Ishikawa (cell line): ENCODE measurements at regions not wholly inside any gene's neighbourhood (a gene's known extent, or its start where the extent isn't known, plus 50 kb on each side); places are given as distances from the start of the nearest gene placed in this dataset.

ENCODE experiments used
- CEBPB ChIP-seq: IDR thresholded peaks from 2 replicates; pipeline ENCODE4 v1.6.1; 2012
- CREB1 ChIP-seq: IDR thresholded peaks from 2 replicates; pipeline ENCODE4 v1.6.1; 2012; ENCODE audit warnings: low read depth
- EGR1 ChIP-seq: IDR thresholded peaks from 2 replicates; pipeline ENCODE4 v1.6.1; 2012
- EP300 ChIP-seq: IDR thresholded peaks from 2 replicates; pipeline ENCODE4 v1.6.1; 2012; ENCODE audit warnings: borderline replicate concordance
- FOXM1 ChIP-seq: IDR thresholded peaks from 2 replicates; pipeline ENCODE4 v1.6.1; 2012; ENCODE audit warnings: low read depth, borderline replicate concordance
- NFIC ChIP-seq: IDR thresholded peaks from 2 replicates; pipeline ENCODE4 v1.6.1; 2012
- RAD21 ChIP-seq: IDR thresholded peaks from 2 replicates; pipeline ENCODE4 v1.6.1; 2012; ENCODE audit warnings: low read depth
- REST ChIP-seq: IDR thresholded peaks from 2 replicates; pipeline ENCODE4 v1.6.1; 2012; ENCODE audit warnings: low read depth, mild to moderate bottlenecking
- TAF1 ChIP-seq: IDR thresholded peaks from 2 replicates; pipeline ENCODE4 v1.6.1; 2012; ENCODE audit warnings: low read depth, mild to moderate bottlenecking
- TCF12 ChIP-seq: IDR thresholded peaks from 2 replicates; pipeline ENCODE4 v1.6.1; 2012; ENCODE audit warnings: low read depth
- TEAD4 ChIP-seq: IDR thresholded peaks from 2 replicates; pipeline ENCODE4 v1.6.1; 2012
- YY1 ChIP-seq: IDR thresholded peaks from 2 replicates; pipeline ENCODE4 v1.6.1; 2012; ENCODE audit warnings: low read depth
- ZBTB7A ChIP-seq: IDR thresholded peaks from 2 replicates; pipeline ENCODE4 v1.6.1; 2012; ENCODE audit warnings: low read depth
- TF ChIP-seq, protein P1 (sequence below): IDR thresholded peaks from 2 replicates; pipeline ENCODE4 v1.6.1; 2012
- TF ChIP-seq, protein P2 (sequence below): IDR thresholded peaks from 2 replicates; pipeline ENCODE4 v1.6.1; 2012

DNA sequence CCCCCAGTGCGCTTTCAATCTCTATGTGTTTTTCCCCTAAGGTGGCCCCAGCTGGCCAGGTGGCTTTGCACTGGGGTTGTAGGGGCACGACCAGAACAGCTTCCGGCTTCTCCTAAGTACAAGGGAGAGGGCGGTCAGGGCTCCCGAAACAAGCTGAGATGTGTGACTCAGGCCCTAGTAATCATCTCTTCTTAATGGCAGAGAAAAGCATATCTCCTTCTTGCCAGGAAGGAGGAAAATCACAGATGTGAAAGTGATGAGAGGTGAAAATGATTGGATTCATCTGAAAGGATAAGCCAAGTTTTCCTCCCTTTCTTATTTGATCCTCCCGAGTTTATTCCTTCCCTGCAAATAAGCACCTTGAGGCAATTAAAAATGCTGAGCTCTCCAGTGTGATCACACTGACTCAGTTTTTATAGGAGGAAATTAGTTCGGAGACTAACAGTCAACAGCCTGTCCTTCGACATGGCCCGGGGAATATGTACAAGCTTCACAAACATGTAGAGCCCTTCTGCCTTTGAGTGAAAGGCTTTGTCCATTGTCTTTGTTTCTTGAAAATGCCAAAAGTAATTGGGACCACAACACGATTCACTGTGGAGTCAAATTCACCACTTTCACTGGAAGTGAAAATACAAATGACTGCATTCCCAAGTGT is 514.8 kb downstream of the PSAT1 start:
- no peak for TF ChIP-seq TAF1
- no peak for TF ChIP-seq EP300
- TF ChIP-seq RAD21, result no peak
- TF ChIP-seq CREB1, result no peak
- TF ChIP-seq TEAD4, result no peak
- TF ChIP-seq, protein P1, sequence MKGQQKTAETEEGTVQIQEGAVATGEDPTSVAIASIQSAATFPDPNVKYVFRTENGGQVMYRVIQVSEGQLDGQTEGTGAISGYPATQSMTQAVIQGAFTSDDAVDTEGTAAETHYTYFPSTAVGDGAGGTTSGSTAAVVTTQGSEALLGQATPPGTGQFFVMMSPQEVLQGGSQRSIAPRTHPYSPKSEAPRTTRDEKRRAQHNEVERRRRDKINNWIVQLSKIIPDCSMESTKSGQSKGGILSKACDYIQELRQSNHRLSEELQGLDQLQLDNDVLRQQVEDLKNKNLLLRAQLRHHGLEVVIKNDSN, result no peak
- TF ChIP-seq, protein P2, sequence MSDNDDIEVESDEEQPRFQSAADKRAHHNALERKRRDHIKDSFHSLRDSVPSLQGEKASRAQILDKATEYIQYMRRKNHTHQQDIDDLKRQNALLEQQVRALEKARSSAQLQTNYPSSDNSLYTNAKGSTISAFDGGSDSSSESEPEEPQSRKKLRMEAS, result no peak
- TF ChIP-seq NFIC, result no peak
- no peak for TF ChIP-seq TCF12

- TF ChIP-seq RAD21 (no peak), TCF12 (no peak), TAF1 (no peak), CEBPB (no peak), EGR1 (no peak), FOXM1 (no peak), TEAD4 (no peak), CREB1 (no peak), YY1 (no peak), NFIC (no peak)
- TF ChIP-seq, protein P2, result no peak
- TF ChIP-seq, protein P1, result no peak
Measured at GRCh38 chr9:78812665-78813064, 515.7 kb downstream of the PSAT1 start.

DNA sequence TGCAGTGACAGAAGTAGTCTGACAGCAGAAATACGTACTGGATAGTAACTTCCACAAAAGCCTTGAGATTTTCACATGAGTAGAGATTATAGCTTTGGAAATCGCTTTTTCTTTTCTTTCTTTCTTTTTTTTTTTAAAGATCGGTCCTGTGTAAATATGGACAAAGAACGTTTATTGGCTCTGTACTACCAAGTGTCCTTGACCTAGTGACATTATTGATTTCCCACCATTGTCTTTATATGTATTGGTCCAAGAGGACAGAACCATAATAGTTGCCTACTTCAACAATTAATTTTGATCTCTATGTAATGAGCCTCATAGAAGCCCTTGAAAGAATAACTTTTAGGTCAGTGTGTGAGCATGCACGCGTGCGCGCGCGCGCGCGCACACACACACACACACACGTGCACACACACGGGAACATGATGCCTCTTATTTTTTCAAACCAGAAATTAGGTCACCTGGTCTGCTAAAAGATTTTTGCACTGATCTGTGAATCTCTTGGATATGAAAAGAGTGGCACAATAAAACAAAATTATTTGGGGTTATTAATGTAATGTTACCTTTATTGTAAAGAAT is 516.8 kb downstream of the PSAT1 start:
- TF ChIP-seq TAF1 (no peak), FOXM1 (no peak), REST (no peak), EGR1 (no peak), EP300 (no peak), TEAD4 (no peak), ZBTB7A (no peak), CEBPB (no peak), CREB1 (no peak), NFIC (no peak), TCF12 (no peak), RAD21 (no peak)
- TF ChIP-seq, protein P1, result no peak
- TF ChIP-seq, protein P2, result no peak

DNA sequence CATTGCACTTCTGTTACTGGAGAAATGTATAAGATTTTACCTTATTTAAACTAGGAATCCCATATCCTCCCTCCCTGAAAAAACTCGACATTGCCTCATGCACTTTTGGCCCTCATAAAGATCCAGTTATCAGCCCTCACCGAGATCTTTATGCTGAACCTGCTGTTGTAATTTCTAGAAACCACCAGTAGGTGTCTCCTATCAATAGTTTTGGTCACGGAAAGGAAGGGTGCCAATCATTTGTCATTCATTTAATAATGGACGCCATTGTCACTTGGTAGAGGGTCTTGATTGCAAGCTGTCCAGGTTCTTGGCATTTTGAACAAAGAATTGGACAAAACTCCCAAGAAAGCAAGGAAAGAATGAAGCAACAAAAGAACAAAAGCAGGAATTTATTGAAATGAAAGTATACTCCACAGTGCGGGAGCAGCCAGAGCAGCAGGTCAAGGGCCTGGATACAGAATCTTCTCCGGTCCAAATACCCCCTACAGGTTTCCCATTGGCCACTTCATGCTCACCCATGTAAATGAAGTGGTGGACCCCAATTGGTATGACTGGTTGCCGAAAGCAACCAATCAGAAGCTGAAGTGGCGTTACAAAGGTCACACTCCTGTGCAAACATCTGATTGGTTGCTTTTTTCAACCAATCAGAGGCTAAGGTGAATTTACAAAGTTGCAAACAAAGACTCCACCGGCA is 524.3 kb downstream of the PSAT1 start:
- TF ChIP-seq ZBTB7A (no peak), RAD21 (peak; percentile 54)

DNA sequence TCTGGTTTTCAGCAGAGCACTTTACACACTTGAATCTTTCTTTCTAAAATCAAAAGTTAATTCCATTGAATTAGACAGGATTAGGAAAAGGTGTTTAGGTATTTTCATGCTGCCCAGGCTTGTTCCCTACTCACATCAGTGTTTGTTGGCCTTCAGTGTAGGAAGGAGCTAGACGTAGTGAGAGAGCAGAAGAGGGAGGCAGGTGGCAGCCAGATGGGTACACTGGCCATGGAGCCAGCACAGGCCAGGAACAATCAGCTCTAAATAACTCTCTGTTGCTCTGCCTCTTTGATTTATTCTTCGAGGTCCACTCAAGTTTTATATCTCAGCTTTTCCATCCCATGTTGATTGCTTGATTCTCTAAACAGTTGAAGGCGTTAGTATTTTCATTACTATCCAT is 529.6 kb downstream of the PSAT1 start:
- no peak for TF ChIP-seq TAF1
- TF ChIP-seq TCF12, result no peak
- TF ChIP-seq, protein P1, result no peak
- TF ChIP-seq, protein P2, result no peak
- TF ChIP-seq TEAD4, result no peak
- TF ChIP-seq REST, result no peak
- TF ChIP-seq YY1, result no peak
- no peak for TF ChIP-seq CEBPB
- TF ChIP-seq EGR1, result no peak
- no peak for TF ChIP-seq EP300
- no peak for TF ChIP-seq ZBTB7A
- TF ChIP-seq NFIC, result no peak
- TF ChIP-seq FOXM1, result no peak
- no peak for TF ChIP-seq CREB1
- no peak for TF ChIP-seq RAD21
